ENCODE measurements at regions not wholly inside any gene's neighbourhood (a gene's known extent, or its start where the extent isn't known, plus 50 kb on each side); places are given as distances from the start of the nearest gene placed in this dataset.

- Histone ChIP-seq H3K4me1 (no peaks in the 10 kb centered on the region), H3K27ac (no peak overlapping the region), H3K36me3 (no peaks in the 10 kb centered on the region), H3K9me3 (no peaks in the 10 kb centered on the region), H3K27me3 (no peaks in the 10 kb centered on the region), H3K4me3 (no peak overlapping the region)
- 94 to 97% methylated on average over 11 of the region's 11 CpGs for WGBS, 2 donors
- DNase-seq, result no peak
- TF ChIP-seq POLR2AphosphoS5 (IDR thresholded peaks at IDR 0.05) (no peak), POLR2A (IDR thresholded peaks at IDR 0.05) (no peak), EP300 (IDR thresholded peaks at IDR 0.05) (no peak)
- TF ChIP-seq, protein P1, sequence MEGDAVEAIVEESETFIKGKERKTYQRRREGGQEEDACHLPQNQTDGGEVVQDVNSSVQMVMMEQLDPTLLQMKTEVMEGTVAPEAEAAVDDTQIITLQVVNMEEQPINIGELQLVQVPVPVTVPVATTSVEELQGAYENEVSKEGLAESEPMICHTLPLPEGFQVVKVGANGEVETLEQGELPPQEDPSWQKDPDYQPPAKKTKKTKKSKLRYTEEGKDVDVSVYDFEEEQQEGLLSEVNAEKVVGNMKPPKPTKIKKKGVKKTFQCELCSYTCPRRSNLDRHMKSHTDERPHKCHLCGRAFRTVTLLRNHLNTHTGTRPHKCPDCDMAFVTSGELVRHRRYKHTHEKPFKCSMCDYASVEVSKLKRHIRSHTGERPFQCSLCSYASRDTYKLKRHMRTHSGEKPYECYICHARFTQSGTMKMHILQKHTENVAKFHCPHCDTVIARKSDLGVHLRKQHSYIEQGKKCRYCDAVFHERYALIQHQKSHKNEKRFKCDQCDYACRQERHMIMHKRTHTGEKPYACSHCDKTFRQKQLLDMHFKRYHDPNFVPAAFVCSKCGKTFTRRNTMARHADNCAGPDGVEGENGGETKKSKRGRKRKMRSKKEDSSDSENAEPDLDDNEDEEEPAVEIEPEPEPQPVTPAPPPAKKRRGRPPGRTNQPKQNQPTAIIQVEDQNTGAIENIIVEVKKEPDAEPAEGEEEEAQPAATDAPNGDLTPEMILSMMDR (IDR thresholded peaks at IDR 0.05), result no peak
- intact Hi-C loops (cut with DNase I), result no loop called here
Observed at GRCh38 chr2:16032282-16033031, 92.1 kb downstream of the MYCN start.

DNA sequence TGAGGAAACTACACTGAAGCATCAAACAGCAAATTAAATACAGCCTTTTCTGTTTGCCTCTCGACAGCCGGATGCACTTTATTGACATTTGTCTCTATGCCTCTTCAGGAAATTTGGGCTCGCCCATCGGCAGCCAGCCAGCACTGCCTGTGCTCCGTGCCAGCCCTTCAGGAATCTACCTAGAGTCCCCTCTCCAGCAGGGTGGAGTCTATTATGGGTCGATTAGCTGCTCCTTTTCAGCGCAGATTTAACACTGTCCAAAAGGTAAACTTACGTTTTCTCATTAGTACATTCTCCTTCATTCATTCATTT, 91.5 kb downstream of the MYCN start:
- 15 to 69% methylated on average over 8 of the region's 8 CpGs for WGBS, 2 donors

GRCh38 chr2:16031058-16031847, 90.9 kb downstream of the MYCN start:
- Histone ChIP-seq H3K27ac (no peak overlapping the region), H3K9me3 (no peaks in the 10 kb centered on the region), H3K27me3 (no peaks in the 10 kb centered on the region), H3K36me3 (no peaks in the 10 kb centered on the region), H3K4me1 (no peaks in the 10 kb centered on the region), H3K4me3 (no peak overlapping the region)
- no peak for DNase-seq
- intact Hi-C loops (cut with DNase I), result no loop called here
- WGBS, 2 donors, result 40 to 68% methylated on average over 11 of the region's 11 CpGs
- TF ChIP-seq EP300 (IDR thresholded peaks at IDR 0.05), result no peak
- TF ChIP-seq, protein P1 (IDR thresholded peaks at IDR 0.05), result no peak
- no peak for TF ChIP-seq POLR2AphosphoS5 (IDR thresholded peaks at IDR 0.05)
- no peak for TF ChIP-seq POLR2A (IDR thresholded peaks at IDR 0.05)

More for the DNA sequence above, 91.5 kb downstream of the MYCN start:
- DNase-seq, result no peak
- TF ChIP-seq EP300 (IDR thresholded peaks at IDR 0.05) (no peak), POLR2A (IDR thresholded peaks at IDR 0.05) (no peak), POLR2AphosphoS5 (IDR thresholded peaks at IDR 0.05) (no peak)
- TF ChIP-seq, protein P1 (IDR thresholded peaks at IDR 0.05), result no peak
- no peaks in the 10 kb centered on the region for H3K36me3 ChIP-seq
- H3K27me3 ChIP-seq, result no peaks in the 10 kb centered on the region
- no peaks in the 10 kb centered on the region for H3K9me3 ChIP-seq
- H3K27ac ChIP-seq, result no peak overlapping the region
- H3K4me1 ChIP-seq, result no peaks in the 10 kb centered on the region
- no peak overlapping the region for H3K4me3 ChIP-seq
- intact Hi-C loops (cut with DNase I), result no loop called here

GRCh38 chr2:16030206-16031057, 90.1 kb downstream of the MYCN start:
- TF ChIP-seq POLR2A (IDR thresholded peaks at IDR 0.05), result no peak
- TF ChIP-seq, protein P1 (IDR thresholded peaks at IDR 0.05), result no peak
- no peak for TF ChIP-seq POLR2AphosphoS5 (IDR thresholded peaks at IDR 0.05)
- TF ChIP-seq EP300 (IDR thresholded peaks at IDR 0.05), result no peak
- 92 to 95% methylated on average over 24 of the region's 24 CpGs for WGBS, 2 donors
- no peaks in the 10 kb centered on the region for H3K36me3 ChIP-seq
- intact Hi-C loops (cut with DNase I), result no loop called here
- H3K4me3 ChIP-seq, result no peak overlapping the region
- no peaks in the 10 kb centered on the region for H3K4me1 ChIP-seq
- no peak overlapping the region for H3K27ac ChIP-seq
- H3K9me3 ChIP-seq, result no peaks in the 10 kb centered on the region
- DNase-seq, result no peak
- H3K27me3 ChIP-seq, result no peaks in the 10 kb centered on the region

All from sigmoid colon (tissue), 6 donors.